Gastroesophageal sphincter (tissue), 3 donors: ENCODE measurements at regions not wholly inside any gene's neighbourhood (a gene's known extent, or its start where the extent isn't known, plus 50 kb on each side); places are given as distances from the start of the nearest gene placed in this dataset.

Experiments used
- CTCF ChIP-seq, 4 experiments: fragments of 200-600 bp in 2 of 4; fragments of 450-650 bp in 2 of 4; sonication (generic) in 1 of 4; IDR thresholded peaks; one replicate each; pipeline ENCODE4 v1.5.1; 2017 to 2019; ENCODE audit warnings: antibody characterized with exemption in 4 of 4, mild to moderate bottlenecking in 2 of 4, moderate library complexity in 2 of 4
- EP300 ChIP-seq: sonication (generic); formaldehyde crosslinking; IDR thresholded peaks from one replicate; pipeline ENCODE4 v1.6.1; 2017; ENCODE audit warnings: antibody characterized with exemption, mild to moderate bottlenecking
- POLR2A ChIP-seq, 2 donors: fragments of 450-650 bp; IDR thresholded peaks; one replicate each; pipeline ENCODE4 v1.6.1; 2017; ENCODE audit warnings: antibody characterized with exemption in 2 of 2, mild to moderate bottlenecking in 2 of 2, moderate library complexity in 1 of 2
- POLR2AphosphoS5 ChIP-seq: sonication (generic); formaldehyde crosslinking; IDR thresholded peaks from one replicate; pipeline ENCODE4 v1.6.1; 2017; ENCODE audit warnings: antibody characterized with exemption

GRCh38 chr16:22688463-22688862 lies 125.5 kb upstream of the HS3ST2 start:
- TF ChIP-seq CTCF (IDR thresholded peaks at IDR 0.05) (no peak), POLR2A (IDR thresholded peaks at IDR 0.05) (no peak), EP300 (no peak), POLR2AphosphoS5 (no peak)
